ENCODE measurements at regions not wholly inside any gene's neighbourhood (a gene's known extent, or its start where the extent isn't known, plus 50 kb on each side); places are given as distances from the start of the nearest gene placed in this dataset.

- Histone ChIP-seq H3K79me2 (ENCODE audit: control insufficient read depth, insufficient read depth, low read length) (no peaks in the 10 kb centered on the region), H3K9me1 (ENCODE audit: control insufficient read depth, insufficient read depth, low read length) (no peaks in the 10 kb centered on the region), H3K36me3 (ENCODE audit: control insufficient read depth, insufficient read depth, low read length) (no peaks in the 10 kb centered on the region), H3K4me3 (no peak overlapping the region), H4K20me1 (replicated peaks; ENCODE audit: control insufficient read depth, insufficient read depth, low read length) (no peaks in the 10 kb centered on the region), H2AFZ (ENCODE audit: low read depth, low read length) (no peak overlapping the region), H3K27ac (ENCODE audit: extremely low read depth, low read depth, low read length) (no peak overlapping the region), H3K27me3 (ENCODE audit: control insufficient read depth in 2 of 2, insufficient read depth in 2 of 2, low read length in 2 of 2) (peaks cover 0 to 10% of the 10 kb centered on the region in 2 experiments; a peak in 2 of 5 replicates), H3K4me1 (replicated peaks in 1 of 2; ENCODE audit: control insufficient read depth in 2 of 2, insufficient read depth in 2 of 2, low read length in 2 of 2) (no peaks in the 10 kb centered on the region), H3K4me2 (ENCODE audit: insufficient read depth, low read length) (no peak overlapping the region), H3K9ac (ENCODE audit: insufficient read depth in 1 of 2, low read depth in 2 of 2, low read length in 2 of 2) (no peak overlapping the region), H3K9me3 (replicated peaks; ENCODE audit: control insufficient read depth, insufficient read depth, low read depth, low read length) (no peaks in the 10 kb centered on the region)
- intact Hi-C loops (cut with micrococcal nuclease) (no loop called here), in situ Hi-C loops (cut with MboI) (no loop called here)
- ChIA-PET CTCF (ENCODE audit: low intra/inter-chr PET ratio) (no interaction called here), POLR2A (no interaction called here)
- WGBS (ENCODE audit: insufficient coverage, low coverage, missing lambda C conversion rate) = 17% methylated on average over 1 of the region's 2 CpGs
- BruUV-seq (replicated peaks) = no TSS peak
- FAIRE-seq = no peak
- TF ChIP-seq NKRF (IDR thresholded peaks at IDR 0.05; ENCODE audit: borderline replicate concordance) (no peak), SMARCE1 (IDR thresholded peaks at IDR 0.05) (no peak)
- no peak for ATAC-seq
- DNase-seq (ENCODE audit: extremely low read depth in 1 of 4, low spot score in 3 of 4) = no peak
These were observed 212.5 kb downstream of the SEC23IP start for GRCh38 chr10:120105001-120105400.

- CTCF ChIA-PET (ENCODE audit: low intra/inter-chr PET ratio) = no interaction called here
- no peak overlapping the region for H3K27ac ChIP-seq (ENCODE audit: extremely low read depth, low read depth, low read length)
- no peak for TF ChIP-seq CSDE1 (IDR thresholded peaks at IDR 0.05)
- TF ChIP-seq ZBTB34 (CRISPR knock-in tag; IDR thresholded peaks at IDR 0.05) = no peak
- TF ChIP-seq ZKSCAN8 (CRISPR knock-in tag; IDR thresholded peaks at IDR 0.05) = no peak
- TF ChIP-seq SAP30 (IDR thresholded peaks at IDR 0.05; ENCODE audit: borderline replicate concordance, insufficient read depth, low read depth, low read length, poor library complexity, severe bottlenecking) = no peak
- no peak for TF ChIP-seq ZBTB43 (CRISPR knock-in tag; IDR thresholded peaks at IDR 0.05)
- no peak for TF ChIP-seq RBM25 (IDR thresholded peaks at IDR 0.05; ENCODE audit: low read depth, low read length, severe bottlenecking)
- TF ChIP-seq PTRF (tag; IDR thresholded peaks at IDR 0.05) = no peak
- TF ChIP-seq ZNF224 (CRISPR knock-in tag; IDR thresholded peaks at IDR 0.05) = no peak
These were observed 213.0 kb downstream of the SEC23IP start for GRCh38 chr10:120105492-120105891.

More at GRCh38 chr10:120105492-120105891, 213.0 kb downstream of the SEC23IP start:
- WGBS (ENCODE audit: insufficient coverage, low coverage, missing lambda C conversion rate) = 0% methylated on average over 1 of the region's 1 CpG
- intact Hi-C loops (cut with micrococcal nuclease) (no loop called here), in situ Hi-C loops (cut with MboI) (no loop called here)
- no peak overlapping the region for H3K4me3 ChIP-seq
- H3K4me1 ChIP-seq (replicated peaks in 1 of 2; ENCODE audit: control insufficient read depth in 2 of 2, insufficient read depth in 2 of 2, low read length in 2 of 2) = no peaks in the 10 kb centered on the region
- no peaks in the 10 kb centered on the region for H4K20me1 ChIP-seq (replicated peaks; ENCODE audit: control insufficient read depth, insufficient read depth, low read length)
- no peak overlapping the region for H3K9ac ChIP-seq (ENCODE audit: insufficient read depth in 1 of 2, low read depth in 2 of 2, low read length in 2 of 2)
- ATAC-seq (no peak), FAIRE-seq (no peak), DNase-seq (ENCODE audit: extremely low read depth in 1 of 4, low spot score in 3 of 4) (no peak)
- POLR2A ChIA-PET = no interaction called here
- no peak overlapping the region for H3K4me2 ChIP-seq (ENCODE audit: insufficient read depth, low read length)
- BruUV-seq (replicated peaks) = no TSS peak
- H3K9me3 ChIP-seq (replicated peaks; ENCODE audit: control insufficient read depth, insufficient read depth, low read depth, low read length) = no peaks in the 10 kb centered on the region
- no peak overlapping the region for H2AFZ ChIP-seq (ENCODE audit: low read depth, low read length)
- H3K9me1 ChIP-seq (ENCODE audit: control insufficient read depth, insufficient read depth, low read length) = no peaks in the 10 kb centered on the region
- no peaks in the 10 kb centered on the region for H3K79me2 ChIP-seq (ENCODE audit: control insufficient read depth, insufficient read depth, low read length)
- peaks cover 0 to 10% of the 10 kb centered on the region in 2 experiments; a peak in 2 of 5 replicates for H3K27me3 ChIP-seq (ENCODE audit: control insufficient read depth in 2 of 2, insufficient read depth in 2 of 2, low read length in 2 of 2)
- H3K36me3 ChIP-seq (ENCODE audit: control insufficient read depth, insufficient read depth, low read length) = no peaks in the 10 kb centered on the region
